HG02981 (cell line): ENCODE measurements at regions not wholly inside any gene's neighbourhood (a gene's known extent, or its start where the extent isn't known, plus 50 kb on each side); places are given as distances from the start of the nearest gene placed in this dataset.

Experiments
- ATAC-seq: cut with Tn5 transposase; IDR thresholded peaks from one replicate; pipeline ENCODE4 v1.9.1; 2021; ENCODE audit warnings: mild to moderate bottlenecking, moderate library complexity; ENCODE audit not compliant: unreplicated experiment

GRCh38 chr6:66403966-66404365 is 696.9 kb upstream of the EYS start:
- no peak for ATAC-seq

GRCh38 chr6:66402873-66403272 is 695.8 kb upstream of the EYS start:
- ATAC-seq: no peak

GRCh38 chr6:66396549-66396948 is 689.5 kb upstream of the EYS start:
- no peak for ATAC-seq

- ATAC-seq: no peak
These were observed 689.1 kb upstream of the EYS start for GRCh38 chr6:66396145-66396544.

- no peak for ATAC-seq
These were observed 683.4 kb upstream of the EYS start for GRCh38 chr6:66390393-66390792.

- no peak for ATAC-seq
These were observed 669.0 kb upstream of the EYS start for GRCh38 chr6:66376001-66376400.

GRCh38 chr6:66369407-66369806 is 662.4 kb upstream of the EYS start:
- ATAC-seq: no peak

- no peak for ATAC-seq
These were observed 655.9 kb upstream of the EYS start for GRCh38 chr6:66362888-66363287.

GRCh38 chr6:66361886-66362285 is 654.9 kb upstream of the EYS start:
- ATAC-seq: no peak

GRCh38 chr6:66357781-66358180 is 650.8 kb upstream of the EYS start:
- no peak for ATAC-seq

GRCh38 chr6:66355471-66355870 is 648.4 kb upstream of the EYS start:
- ATAC-seq: no peak

GRCh38 chr6:66344796-66345195 is 637.8 kb upstream of the EYS start:
- ATAC-seq: no peak

- ATAC-seq: no peak
These were observed 633.7 kb upstream of the EYS start for GRCh38 chr6:66340736-66341135.

GRCh38 chr6:66336176-66336575 is 629.1 kb upstream of the EYS start:
- no peak for ATAC-seq

GRCh38 chr6:66328200-66328599 is 621.2 kb upstream of the EYS start:
- no peak for ATAC-seq

GRCh38 chr6:66326228-66326627 is 619.2 kb upstream of the EYS start:
- no peak for ATAC-seq

- ATAC-seq: no peak
These were observed 614.0 kb upstream of the EYS start for GRCh38 chr6:66321017-66321416.

GRCh38 chr6:66307490-66307889 is 600.5 kb upstream of the EYS start:
- ATAC-seq: no peak

- no peak for ATAC-seq
These were observed 584.9 kb upstream of the EYS start for GRCh38 chr6:66291905-66292304.

GRCh38 chr6:66289889-66290288 is 582.9 kb upstream of the EYS start:
- ATAC-seq: no peak

GRCh38 chr6:66278115-66278514 is 571.1 kb upstream of the EYS start:
- no peak for ATAC-seq

GRCh38 chr6:66277400-66277799 is 570.4 kb upstream of the EYS start:
- no peak for ATAC-seq

- ATAC-seq: no peak
These were observed 558.7 kb upstream of the EYS start for GRCh38 chr6:66265737-66266136.

- no peak for ATAC-seq
These were observed 557.4 kb upstream of the EYS start for GRCh38 chr6:66264376-66264775.
